K562 (cell line): ENCODE measurements at regions not wholly inside any gene's neighbourhood (a gene's known extent, or its start where the extent isn't known, plus 50 kb on each side); places are given as distances from the start of the nearest gene placed in this dataset.

Source experiments
- ATAC-seq: fragments of 200-7000 bp; cut with Tn5 transposase; 3 replicates; pipeline ENCODE4 v1.9.1; 2020; ENCODE audit warnings: moderate library complexity
- BruUV-seq: library from RNA; stranded (reverse); fragments of 400-500 nt; replicated peaks from 2 replicates; lab custom pipeline; 2021; lab: Mats Ljungman, UMichigan
- CTCF ChIA-PET: fragments of 300-600 bp; formaldehyde crosslinking; extraction: SDS; loops from one replicate; lab custom pipeline; 2021; ENCODE audit warnings: low intra/inter-chr PET ratio; lab: Yijun Ruan, JAX
- POLR2A ChIA-PET: fragments of 300-600, 350-650 bp; sonication (Branson Sonifier 250); formaldehyde crosslinking; extraction: SDS; loops from one replicate; lab custom pipeline; 2021; ENCODE audit warnings: antibody characterized with exemption, inconsistent platforms; lab: Yijun Ruan, JAX
- DNase-seq, 4 experiments: peaks; one replicate each; pipeline versions ENCODE4 v3.0.0 to v3.0.0-alpha.2; 2011 to 2018; ENCODE audit warnings: low spot score in 3 of 4, mixed read lengths in 3 of 4; ENCODE audit errors: extremely low read depth in 1 of 4
- FAIRE-seq: peaks from 2 replicates; lab custom pipeline; 2011; peaks lifted over from hg19 to GRCh38; lab: Jason Lieb, UNC
- H2AFZ ChIP-seq: 2 replicates; pipeline ENCODE4 v1.6.0; 2011; ENCODE audit warnings: low read depth, low read length, control low read depth, inconsistent platforms
- H3K27ac ChIP-seq: fragments of 200-600 bp; 3 replicates; pipeline ENCODE4 v1.8.0; 2011; ENCODE audit warnings: low read depth, mild to moderate bottlenecking, control low read depth, inconsistent platforms, low read length, moderate library complexity, mixed read lengths; ENCODE audit errors: extremely low read depth
- H3K27me3 ChIP-seq, 2 experiments: fragments of 300-600 bp in 1 of 2; 2 replicates in 1 of 2; 3 replicates in 1 of 2; pipeline versions ENCODE4 v1.6.0 to v1.8.0; 2011; ENCODE audit warnings: inconsistent platforms in 2 of 2, low read length in 2 of 2, mild to moderate bottlenecking in 1 of 2, mixed read lengths in 1 of 2, moderate library complexity in 1 of 2; ENCODE audit not compliant: control insufficient read depth in 2 of 2, insufficient read depth in 2 of 2
- H3K36me3 ChIP-seq: fragments of 300-600 bp; 3 replicates; pipeline ENCODE4 v1.8.0; 2011; ENCODE audit warnings: mild to moderate bottlenecking, low read length, inconsistent platforms; ENCODE audit not compliant: control insufficient read depth, insufficient read depth
- H3K4me1 ChIP-seq, 2 experiments: fragments of 200-600 bp in 1 of 2; replicated peaks in 1 of 2; 2 replicates in 1 of 2; 3 replicates in 1 of 2; pipeline versions ENCODE4 v1.5.1 to v1.8.0; 2011; ENCODE audit warnings: inconsistent platforms in 2 of 2, low read length in 2 of 2, mild to moderate bottlenecking in 1 of 2, mixed read lengths in 1 of 2, moderate library complexity in 1 of 2; ENCODE audit not compliant: control insufficient read depth in 2 of 2, insufficient read depth in 2 of 2
- H3K4me2 ChIP-seq: 2 replicates; pipeline ENCODE4 v1.6.1; 2011; ENCODE audit warnings: low read length, control low read depth, inconsistent platforms, mixed read lengths; ENCODE audit not compliant: insufficient read depth
- H3K4me3 ChIP-seq: fragments of 200-600 bp; sonication (generic), shearing (Covaris generic); 2 replicates; pipeline ENCODE4 v1.5.1; 2016; ENCODE audit warnings: control low read depth, inconsistent platforms
- H3K79me2 ChIP-seq: fragments of 200-600 bp; 3 replicates; pipeline ENCODE4 v1.8.0; 2011; ENCODE audit warnings: low read length, inconsistent platforms; ENCODE audit not compliant: control insufficient read depth, insufficient read depth
- H3K9ac ChIP-seq, 2 experiments: 2 replicates each; pipeline versions ENCODE4 v1.6.0 to v1.6.1; 2011; ENCODE audit warnings: low read depth in 2 of 2, low read length in 2 of 2, control low read depth in 1 of 2, inconsistent platforms in 1 of 2, mild to moderate bottlenecking in 1 of 2, mixed read lengths in 1 of 2; ENCODE audit not compliant: insufficient read depth in 1 of 2
- H3K9me1 ChIP-seq: one replicate; pipeline ENCODE4 v1.6.0; 2011; ENCODE audit warnings: inconsistent platforms, mild to moderate bottlenecking, low read length, moderate library complexity; ENCODE audit not compliant: control insufficient read depth, insufficient read depth
- H3K9me3 ChIP-seq: replicated peaks from 2 replicates; pipeline ENCODE4 v1.5.1; 2011; ENCODE audit warnings: low read depth, low read length, inconsistent platforms; ENCODE audit not compliant: control insufficient read depth, insufficient read depth
- H4K20me1 ChIP-seq: replicated peaks from 2 replicates; pipeline ENCODE4 v1.6.1; 2011; ENCODE audit warnings: low read length, inconsistent platforms, mixed read lengths; ENCODE audit not compliant: control insufficient read depth, insufficient read depth
- AFF1 ChIP-seq, 2 experiments: fragments of 450-650 bp; IDR thresholded peaks; 2 replicates each; pipeline ENCODE4 v1.6.1; 2018; ENCODE audit warnings: mild to moderate bottlenecking in 2 of 2, low read depth in 1 of 2; ENCODE audit not compliant: partially characterized antibody in 2 of 2
- ARID1B ChIP-seq: fragments of 450-650 bp; IDR thresholded peaks from 2 replicates; pipeline ENCODE4 v1.6.1; 2016; ENCODE audit warnings: antibody characterized with exemption, mild to moderate bottlenecking, inconsistent platforms
- BRF1 ChIP-seq: IDR thresholded peaks from 3 replicates; pipeline ENCODE4 v1.6.1; 2011; ENCODE audit warnings: borderline replicate concordance, mild to moderate bottlenecking; ENCODE audit not compliant: insufficient read length; ENCODE audit errors: extremely low read depth
- CTBP1 ChIP-seq: fragments of 450-650 bp; IDR thresholded peaks from 2 replicates; pipeline ENCODE4 v1.6.1; 2016; ENCODE audit warnings: borderline replicate concordance
- FOXJ3 ChIP-seq: sonication (generic); formaldehyde crosslinking; IDR thresholded peaks from 2 replicates; pipeline ENCODE4 v1.4.0; 2020; ENCODE audit warnings: mild to moderate bottlenecking, missing genetic modification reagents
- HDAC3 ChIP-seq: fragments of 450-650 bp; IDR thresholded peaks from 2 replicates; pipeline ENCODE4 v1.6.1; 2018; ENCODE audit warnings: borderline replicate concordance, mild to moderate bottlenecking, moderate library complexity; ENCODE audit not compliant: partially characterized antibody
- NCOR1 ChIP-seq: fragments of 450-650 bp; IDR thresholded peaks from 2 replicates; pipeline ENCODE4 v1.6.1; 2016; ENCODE audit warnings: mild to moderate bottlenecking, moderate library complexity
- ZBTB8A ChIP-seq: fragments of 450-650 bp; IDR thresholded peaks from 2 replicates; pipeline ENCODE4 v1.6.1; 2018; ENCODE audit warnings: mild to moderate bottlenecking, moderate library complexity; ENCODE audit not compliant: partially characterized antibody
- ZNF224 ChIP-seq: sonication (generic); formaldehyde crosslinking; IDR thresholded peaks from 2 replicates; pipeline ENCODE4 v1.8.0; 2022; ENCODE audit warnings: mild to moderate bottlenecking, missing genetic modification reagents
- WGBS: fragments of 100-300 bp; shearing (Covaris generic); methylation state at CpG from one replicate; pipeline ENCODE4 v1.1.6; 2016; ENCODE audit warnings: low coverage, mixed read lengths; ENCODE audit not compliant: insufficient coverage; ENCODE audit errors: missing lambda C conversion rate; 5-methylcytosine and 5-hydroxymethylcytosine counted together
- in situ Hi-C: fragments of 300-500 bp; cut with MboI; formaldehyde crosslinking; loops from 4 replicates; pipeline ENCODE4 v1.15.0; 2018; ENCODE audit warnings: inconsistent platforms, mixed read lengths
- intact Hi-C: fragments of 100-400 bp; cut with micrococcal nuclease; formaldehyde crosslinking; loops from 2 replicates; pipeline ENCODE4 v1.14.2; 2022

- H3K79me2 ChIP-seq = no peaks in the 10 kb centered on the region
Measured at GRCh38 chr14:43019826-43020225, 1413.2 kb downstream of the LRFN5 start.

GRCh38 chr14:43014338-43014737 is 1407.7 kb downstream of the LRFN5 start:
- no peak for DNase-seq
- no peaks in the 10 kb centered on the region for H3K36me3 ChIP-seq
- H3K9me3 ChIP-seq = no peaks in the 10 kb centered on the region; the same call in 1 of the 2 replicates
- in situ Hi-C loops = no loop called here
- ATAC-seq = no peak
- no peaks in the 10 kb centered on the region for H3K79me2 ChIP-seq
- FAIRE-seq = no peak
- intact Hi-C loops = no loop called here
- H3K9ac ChIP-seq = no peak overlapping the region
- WGBS = 0% methylated on average over 1 of the region's 1 CpG
- POLR2A ChIA-PET = no interaction called here
- no peak overlapping the region for H2AFZ ChIP-seq
- no peak overlapping the region for H3K4me2 ChIP-seq
- no peak for TF ChIP-seq NCOR1
- TF ChIP-seq AFF1 (IDR thresholded peaks at IDR 0.05; ENCODE audit: low read depth in 1 of 2, partially characterized antibody in 2 of 2) = no peak
- TF ChIP-seq, all 486 proteins: peak for 0
- BruUV-seq = no TSS peak
- no peak overlapping the region for H3K4me3 ChIP-seq
- CTCF ChIA-PET = no interaction called here
- H3K9me1 ChIP-seq = no peaks in the 10 kb centered on the region
- H3K4me1 ChIP-seq = no peaks in the 10 kb centered on the region
- H3K27me3 ChIP-seq = no peaks in the 10 kb centered on the region
- no peaks in the 10 kb centered on the region for H4K20me1 ChIP-seq
- no peak overlapping the region for H3K27ac ChIP-seq

More at GRCh38 chr14:43019826-43020225, 1413.2 kb downstream of the LRFN5 start:
- FAIRE-seq (no peak), DNase-seq (no peak), ATAC-seq (no peak)
- in situ Hi-C loops (no loop called here), intact Hi-C loops (no loop called here)
- Histone ChIP-seq H3K4me1 (no peaks in the 10 kb centered on the region), H3K27ac (no peak overlapping the region), H3K4me2 (no peak overlapping the region), H3K4me3 (no peak overlapping the region), H3K36me3 (no peaks in the 10 kb centered on the region), H3K9me3 (no peaks in the 10 kb centered on the region), H2AFZ (no peak overlapping the region), H3K9me1 (no peaks in the 10 kb centered on the region), H4K20me1 (no peaks in the 10 kb centered on the region), H3K27me3 (no peaks in the 10 kb centered on the region), H3K9ac (no peak overlapping the region)
- BruUV-seq = no TSS peak
- POLR2A ChIA-PET = no interaction called here
- no peak for TF ChIP-seq FOXJ3 (CRISPR knock-in tag)
- no peak for TF ChIP-seq BRF1
- no peak for TF ChIP-seq ARID1B
- no peak for TF ChIP-seq CTBP1
- no peak for TF ChIP-seq ZNF224
- no peak for TF ChIP-seq HDAC3
- TF ChIP-seq ZBTB8A = no peak
- CTCF ChIA-PET = no interaction called here
